HG03039 (cell line): ENCODE measurements at regions not wholly inside any gene's neighbourhood (a gene's known extent, or its start where the extent isn't known, plus 50 kb on each side); places are given as distances from the start of the nearest gene placed in this dataset.

Experiments used
- ATAC-seq: cut with Tn5 transposase; IDR thresholded peaks from one replicate; pipeline ENCODE4 v1.9.1; 2021; ENCODE audit warnings: mild to moderate bottlenecking, moderate library complexity; ENCODE audit not compliant: unreplicated experiment

DNA sequence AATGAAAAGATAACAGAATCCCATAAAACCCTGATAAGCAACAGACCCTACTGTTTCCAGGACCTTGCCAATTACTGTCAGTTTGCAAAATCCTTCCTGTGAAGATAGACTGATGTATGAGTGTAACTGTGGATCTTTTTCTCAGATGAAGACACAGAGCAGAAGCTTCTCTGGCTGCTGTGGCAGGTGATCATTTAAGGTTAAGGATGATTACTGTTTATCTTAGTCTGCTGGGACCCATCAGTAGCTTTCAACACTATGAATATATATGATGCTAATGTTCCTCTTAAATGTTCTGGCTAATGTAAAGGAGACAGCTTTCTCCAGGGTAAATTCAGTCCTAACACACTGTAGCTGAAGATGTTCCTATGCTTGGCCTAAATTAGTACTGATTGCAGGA, 56.0 kb upstream of the CTTNBP2 start:
- ATAC-seq = no peak

DNA sequence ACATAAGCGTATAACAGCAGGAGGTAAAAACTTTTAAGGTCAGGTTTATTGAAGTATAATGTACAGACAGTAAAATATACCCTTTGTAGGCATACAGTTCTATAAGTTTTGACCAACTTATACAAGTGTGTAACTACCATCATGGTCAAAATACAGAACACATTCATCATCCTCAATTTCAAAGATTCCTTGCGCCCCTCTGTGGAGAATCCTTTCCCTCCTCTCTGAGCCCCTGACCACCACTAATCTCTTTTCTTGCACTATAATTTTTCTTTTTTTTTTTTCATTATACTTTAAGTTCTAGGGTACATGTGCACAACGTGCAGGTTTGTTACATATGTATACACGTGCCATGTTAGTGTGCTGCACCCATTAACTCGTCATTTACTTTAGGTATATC, 58.1 kb upstream of the CTTNBP2 start:
- ATAC-seq = no peak

DNA sequence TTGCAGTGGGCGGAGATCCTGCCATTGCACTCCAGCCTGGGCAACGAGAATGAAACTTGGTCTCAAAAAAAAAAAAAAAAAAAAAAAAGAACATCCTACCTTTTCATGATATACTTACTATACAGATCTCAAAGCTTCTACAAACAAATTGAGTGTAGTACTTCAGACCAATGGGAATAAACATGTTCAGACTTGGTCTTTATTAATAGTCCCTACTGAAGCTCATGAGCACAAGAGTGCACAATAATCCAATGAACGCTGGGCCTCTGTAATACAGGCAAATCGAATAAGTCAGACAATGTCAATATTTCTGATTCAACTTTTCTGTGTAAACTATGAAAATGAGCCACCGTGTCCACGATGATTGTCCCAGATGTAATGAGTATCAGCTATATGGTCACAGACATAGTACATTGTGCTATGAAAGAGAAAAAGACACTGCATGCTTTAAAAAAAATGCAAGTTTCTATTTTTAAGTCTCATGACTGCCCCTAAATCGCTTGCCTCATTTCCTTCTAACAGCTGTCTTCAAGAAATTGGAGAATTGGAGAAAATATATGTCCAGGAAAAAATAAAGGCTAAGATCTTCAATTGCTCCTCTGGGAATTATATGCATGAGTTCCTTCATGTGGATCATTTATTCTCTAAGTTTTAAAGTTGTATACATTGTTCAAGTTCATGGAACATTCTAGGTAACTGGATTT, 64.0 kb upstream of the CTTNBP2 start:
- ATAC-seq = no peak

DNA sequence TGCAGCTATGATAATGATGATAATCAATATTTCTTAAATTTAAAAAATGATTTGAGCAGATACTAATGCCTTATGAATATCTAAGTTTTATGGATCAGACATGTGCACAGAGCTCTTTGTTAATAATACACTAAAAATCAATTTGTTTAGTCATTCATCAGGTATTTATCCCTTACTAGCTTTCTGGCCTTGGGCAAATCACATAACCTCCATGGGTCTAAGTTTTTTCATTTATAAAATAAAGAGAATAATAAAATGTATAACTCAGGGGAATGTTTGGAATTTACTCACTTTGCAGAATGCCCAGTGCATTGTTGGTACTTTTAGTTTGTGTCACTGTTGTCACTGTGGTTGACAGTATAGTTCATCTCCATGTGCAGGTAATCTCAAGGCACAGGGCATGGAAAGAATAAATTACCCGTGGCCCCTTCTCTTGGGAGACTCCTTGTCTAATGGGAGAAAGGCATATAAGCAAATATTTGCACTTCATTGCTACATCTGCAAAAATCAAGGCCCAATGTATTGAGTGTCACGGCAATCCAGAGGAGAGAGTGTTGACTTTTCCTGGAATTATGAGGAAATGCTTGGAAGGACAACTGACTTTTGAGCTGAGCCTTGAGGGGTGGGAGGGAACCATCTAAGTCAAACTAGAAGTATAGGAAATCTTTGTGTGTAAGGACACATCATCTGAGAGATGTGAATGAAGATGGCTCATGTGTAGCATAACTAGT, 64.7 kb upstream of the CTTNBP2 start:
- ATAC-seq = no peak

DNA sequence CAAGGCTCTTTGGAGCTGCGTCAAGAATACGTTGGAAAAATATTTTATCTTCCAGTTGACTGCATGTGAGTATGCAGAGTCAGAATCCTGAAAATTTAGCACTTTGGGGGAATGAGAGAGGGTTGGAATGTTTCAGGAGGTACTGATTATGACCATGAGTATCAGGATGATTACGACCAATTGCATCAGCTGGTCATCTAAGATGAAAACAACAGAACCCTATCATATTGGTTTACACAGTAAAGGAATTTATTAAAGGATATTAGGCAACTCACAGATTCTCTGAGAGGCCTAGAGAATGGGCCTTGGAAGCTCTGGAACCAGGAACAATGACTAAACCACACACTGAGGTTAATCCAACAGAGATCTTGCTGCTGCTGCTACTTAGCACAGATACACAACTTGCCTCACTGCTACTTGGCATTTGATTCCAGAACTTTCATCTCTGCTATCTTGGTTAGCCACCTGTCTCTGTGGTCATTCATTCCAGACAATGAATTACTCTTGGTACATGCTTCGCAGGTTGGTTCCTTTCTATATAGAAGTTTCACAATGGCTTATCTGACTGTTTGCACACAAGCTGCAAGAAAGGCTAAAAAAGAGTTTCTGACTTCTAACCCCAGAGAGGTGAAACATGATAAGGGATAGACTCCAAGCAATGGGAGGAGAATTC, 68.0 kb upstream of the CTTNBP2 start:
- no peak for ATAC-seq

DNA sequence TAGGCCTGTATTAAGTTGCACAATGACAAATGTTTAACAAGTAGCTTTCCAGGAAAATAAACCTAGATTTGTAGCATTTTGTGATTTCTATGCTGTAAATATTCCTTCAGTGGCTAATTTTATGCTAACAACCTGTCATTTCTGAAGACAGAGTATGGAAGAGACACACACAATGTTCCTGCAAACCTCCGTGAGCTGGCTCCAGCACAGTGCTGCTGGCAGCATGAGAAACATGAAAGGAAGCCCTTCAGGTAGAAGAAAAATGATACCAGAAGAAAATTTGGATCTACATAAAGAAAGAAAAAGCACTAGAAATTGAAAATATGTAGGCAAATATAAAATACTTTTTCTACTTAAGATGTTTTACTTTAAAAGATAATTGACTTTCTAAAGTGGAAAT, 69.5 kb upstream of the CTTNBP2 start:
- no peak for ATAC-seq

DNA sequence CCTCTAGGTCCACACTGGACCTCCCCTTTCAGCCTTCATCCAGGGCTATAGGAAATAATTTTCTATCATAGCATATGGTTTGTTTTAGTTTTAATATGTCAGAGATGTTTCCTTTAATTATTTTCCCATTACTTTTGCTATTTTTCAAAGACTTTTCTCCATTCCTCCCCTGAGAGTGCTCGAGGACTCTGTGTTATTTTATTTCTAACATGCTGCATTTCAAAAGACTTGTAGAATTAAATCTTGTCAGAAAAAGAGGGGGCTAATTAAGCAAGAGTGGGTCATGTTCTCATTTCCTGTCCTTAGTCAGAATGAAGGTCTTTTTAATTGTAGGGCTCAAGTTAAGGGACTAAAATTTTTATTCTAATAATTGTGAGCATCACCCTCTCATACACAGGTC, 71.6 kb upstream of the CTTNBP2 start:
- ATAC-seq = no peak

DNA sequence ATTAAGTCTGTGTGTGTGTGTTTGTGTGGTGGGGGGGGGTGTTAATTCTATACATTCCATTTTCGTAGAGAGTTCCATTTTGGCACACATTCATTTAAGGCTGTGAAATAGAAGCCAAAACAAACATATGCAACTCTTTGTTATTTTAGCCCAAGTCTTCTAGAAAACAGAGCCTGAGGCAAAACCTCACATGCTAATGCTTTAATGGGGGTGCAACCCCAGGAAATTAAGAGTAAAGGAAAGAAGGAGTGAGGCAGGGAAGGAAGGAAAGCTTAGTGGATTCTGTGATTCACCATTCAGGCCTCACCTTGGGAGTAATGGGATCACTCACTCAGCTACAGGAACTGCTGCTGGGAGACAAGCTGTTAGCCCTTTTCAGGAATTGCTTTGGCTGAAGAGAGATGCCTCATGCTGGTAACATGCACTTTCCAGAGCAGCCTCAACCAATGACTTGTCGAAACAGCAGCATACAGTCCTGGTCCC, 73.0 kb upstream of the CTTNBP2 start:
- ATAC-seq = no peak

DNA sequence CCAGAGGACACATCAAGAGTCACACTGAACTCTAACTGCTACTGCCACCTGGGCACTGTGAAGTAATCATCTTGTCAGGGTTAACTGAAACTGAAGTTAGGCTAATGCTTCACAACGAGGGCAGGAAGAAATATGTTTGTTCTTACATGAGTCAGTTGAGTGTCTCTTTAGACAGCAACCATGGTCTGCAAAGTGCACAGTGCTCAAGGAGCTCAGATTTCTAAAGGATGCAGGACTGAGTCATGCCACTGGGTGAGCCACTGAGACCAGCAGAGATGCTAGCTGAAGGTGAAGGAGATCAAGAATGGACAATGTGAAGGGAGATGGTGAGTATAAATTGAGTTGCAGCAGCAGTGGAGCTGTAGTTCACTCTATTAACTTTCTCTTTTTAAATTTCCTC, 76.0 kb upstream of the CTTNBP2 start:
- no peak for ATAC-seq

DNA sequence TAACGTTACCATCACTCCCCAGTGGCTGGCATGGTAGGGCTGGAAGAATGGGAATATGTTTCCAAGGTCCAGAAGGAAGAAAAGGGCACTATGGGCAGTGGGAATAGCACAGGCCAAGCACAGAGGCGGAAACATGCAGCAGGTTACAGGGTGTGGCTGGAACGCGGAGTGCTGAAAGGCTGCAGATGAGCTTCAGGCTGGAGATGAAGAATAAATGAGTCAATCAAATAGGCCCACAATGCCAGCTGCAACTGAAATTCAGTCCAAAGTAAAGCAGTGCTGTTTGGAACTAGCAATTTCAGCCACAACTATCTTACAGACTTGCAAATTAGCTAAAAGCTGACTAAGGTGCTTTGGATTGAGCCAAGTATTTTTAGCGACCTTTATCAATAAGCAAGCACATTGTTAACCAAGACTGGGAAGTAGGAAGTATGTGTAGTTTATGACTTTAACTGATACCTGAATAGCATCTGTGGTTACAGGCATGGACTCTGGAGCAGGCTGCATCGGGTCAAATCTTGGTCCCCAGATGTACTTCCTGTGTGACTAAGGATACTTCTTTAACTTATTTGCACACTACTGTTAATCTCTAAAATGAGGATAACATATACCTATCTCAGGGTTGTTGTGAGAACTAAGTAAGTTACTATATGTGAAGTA, 77.5 kb upstream of the CTTNBP2 start:
- no peak for ATAC-seq

DNA sequence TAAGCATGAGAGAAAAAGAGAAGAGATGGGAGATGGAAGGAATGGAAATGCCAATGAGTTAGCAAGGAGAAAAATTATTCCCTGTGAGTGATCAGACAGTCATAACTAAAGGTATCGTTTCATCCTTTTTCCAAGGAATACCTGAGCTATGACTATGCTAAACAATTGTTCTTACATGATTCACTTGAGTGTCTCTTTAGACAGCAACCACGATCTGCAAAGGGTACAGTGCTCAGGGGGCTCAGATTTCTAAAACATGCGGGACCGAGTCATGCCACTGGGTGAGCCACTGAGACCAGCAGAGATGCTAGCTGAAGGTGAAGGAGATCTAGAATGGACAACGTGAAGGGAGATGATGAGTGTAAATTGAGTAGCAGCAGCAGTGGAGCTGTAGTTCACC, 78.0 kb upstream of the CTTNBP2 start:
- no peak for ATAC-seq

DNA sequence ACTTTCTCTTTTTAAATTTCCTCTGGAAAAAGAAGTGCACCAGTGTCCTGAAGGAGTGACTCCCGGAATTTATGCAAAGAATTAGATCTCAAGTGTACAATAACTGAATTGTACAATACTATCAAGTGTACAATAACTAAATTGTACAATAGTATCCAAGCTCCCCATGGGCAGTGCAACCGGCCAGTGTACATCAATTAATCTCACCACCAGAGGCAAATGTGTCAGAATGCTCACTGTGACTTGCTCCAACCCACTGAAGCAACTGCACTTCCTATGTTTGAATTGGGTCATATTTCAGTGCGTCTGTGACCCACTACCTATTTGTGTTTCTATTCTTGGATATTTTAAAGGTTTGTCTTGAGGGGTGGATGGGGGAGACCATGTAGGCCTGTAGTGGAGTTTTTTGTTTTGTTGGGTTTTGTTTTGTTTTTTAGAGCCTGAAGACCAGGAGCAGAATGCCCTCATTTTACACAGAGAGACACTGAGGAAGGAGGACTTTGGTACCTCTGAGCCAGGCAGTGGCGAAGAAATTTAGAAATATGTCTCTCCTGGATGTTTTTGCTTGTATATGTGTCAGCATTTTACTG, 78.5 kb upstream of the CTTNBP2 start:
- ATAC-seq = no peak

DNA sequence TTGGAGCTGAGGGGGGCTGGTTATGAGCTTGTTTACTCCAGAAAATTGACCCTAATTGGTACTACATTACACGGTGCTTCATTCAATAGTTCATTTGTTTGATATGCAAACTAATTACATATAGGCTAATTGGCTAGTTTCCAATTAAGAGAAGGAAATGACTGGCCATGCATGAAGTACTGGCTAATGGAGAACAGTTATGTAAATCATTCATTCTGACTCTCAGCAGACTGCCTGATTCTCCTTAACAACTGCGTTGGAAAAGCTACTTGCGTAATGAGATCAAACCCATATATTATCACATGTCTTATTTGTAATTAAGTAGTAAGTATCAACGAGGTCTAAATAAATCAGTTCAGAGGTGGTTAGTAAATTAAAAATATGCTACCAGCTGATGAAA, 81.8 kb upstream of the CTTNBP2 start:
- no peak for ATAC-seq

DNA sequence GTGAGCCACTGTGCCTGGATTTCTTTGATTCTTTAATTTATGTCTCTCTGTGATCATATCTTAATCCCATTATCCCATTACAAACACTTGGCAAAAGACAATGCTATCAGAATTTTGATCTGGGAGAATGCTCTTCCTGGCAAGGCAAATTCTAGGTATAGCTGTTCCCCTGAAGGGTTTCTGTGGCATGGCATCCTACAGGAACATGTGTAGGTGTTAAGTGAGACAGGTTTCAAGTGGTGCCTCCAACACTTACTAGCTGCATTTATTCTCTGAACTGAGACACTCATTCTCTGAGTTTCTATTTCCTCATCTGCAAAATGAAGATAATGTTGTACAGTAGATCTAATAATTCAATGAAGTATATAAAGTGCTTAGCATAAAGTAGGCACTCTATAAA, 87.1 kb upstream of the CTTNBP2 start:
- no peak for ATAC-seq

DNA sequence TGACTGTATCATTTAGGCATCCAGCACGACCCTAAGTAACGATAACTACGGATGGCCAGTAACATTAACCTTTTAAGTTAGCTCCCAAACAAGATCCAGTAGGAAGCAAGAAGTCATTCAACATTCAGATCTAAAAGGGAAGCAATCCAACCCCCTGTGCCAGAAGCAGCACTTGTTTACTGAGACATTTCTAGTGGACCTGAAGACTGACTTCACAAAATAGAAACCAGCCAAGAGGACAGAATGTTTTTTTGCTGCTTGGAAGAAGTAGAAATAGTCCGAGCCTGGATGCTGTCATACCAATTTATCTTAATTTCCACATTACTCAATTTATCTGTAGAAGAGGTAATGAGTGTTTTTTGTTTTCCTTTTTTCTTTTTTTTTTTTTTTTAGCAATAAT, 88.0 kb upstream of the CTTNBP2 start:
- no peak for ATAC-seq

DNA sequence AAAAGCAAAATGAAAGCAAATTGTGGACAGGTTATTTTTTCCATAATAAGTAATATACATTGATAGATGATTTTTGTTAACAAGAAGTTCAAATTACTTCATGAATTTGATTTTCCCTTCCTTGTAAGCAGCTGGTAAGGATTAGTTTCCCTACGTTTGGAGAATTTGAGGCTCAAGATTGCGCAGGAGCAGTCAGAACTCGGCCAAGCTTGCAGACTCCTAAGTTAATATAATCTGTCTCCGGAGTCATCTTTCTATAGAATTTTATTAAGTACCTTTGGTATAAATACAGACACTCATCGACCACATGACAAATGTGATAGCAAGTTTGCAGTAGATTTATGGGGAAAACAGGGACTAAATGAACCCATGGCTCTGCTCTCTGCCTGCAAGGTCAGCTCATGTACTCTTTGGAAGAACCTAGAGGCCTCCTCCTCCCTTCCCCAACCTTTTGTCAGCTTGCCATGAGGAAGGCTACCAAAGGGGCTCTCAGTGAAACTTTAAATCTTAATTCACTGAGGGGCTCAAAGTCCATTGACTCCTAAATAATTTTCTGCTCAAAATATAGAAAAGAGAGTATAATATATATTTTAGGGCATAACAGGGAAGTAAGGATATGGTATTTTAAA, 89.2 kb upstream of the CTTNBP2 start:
- no peak for ATAC-seq

DNA sequence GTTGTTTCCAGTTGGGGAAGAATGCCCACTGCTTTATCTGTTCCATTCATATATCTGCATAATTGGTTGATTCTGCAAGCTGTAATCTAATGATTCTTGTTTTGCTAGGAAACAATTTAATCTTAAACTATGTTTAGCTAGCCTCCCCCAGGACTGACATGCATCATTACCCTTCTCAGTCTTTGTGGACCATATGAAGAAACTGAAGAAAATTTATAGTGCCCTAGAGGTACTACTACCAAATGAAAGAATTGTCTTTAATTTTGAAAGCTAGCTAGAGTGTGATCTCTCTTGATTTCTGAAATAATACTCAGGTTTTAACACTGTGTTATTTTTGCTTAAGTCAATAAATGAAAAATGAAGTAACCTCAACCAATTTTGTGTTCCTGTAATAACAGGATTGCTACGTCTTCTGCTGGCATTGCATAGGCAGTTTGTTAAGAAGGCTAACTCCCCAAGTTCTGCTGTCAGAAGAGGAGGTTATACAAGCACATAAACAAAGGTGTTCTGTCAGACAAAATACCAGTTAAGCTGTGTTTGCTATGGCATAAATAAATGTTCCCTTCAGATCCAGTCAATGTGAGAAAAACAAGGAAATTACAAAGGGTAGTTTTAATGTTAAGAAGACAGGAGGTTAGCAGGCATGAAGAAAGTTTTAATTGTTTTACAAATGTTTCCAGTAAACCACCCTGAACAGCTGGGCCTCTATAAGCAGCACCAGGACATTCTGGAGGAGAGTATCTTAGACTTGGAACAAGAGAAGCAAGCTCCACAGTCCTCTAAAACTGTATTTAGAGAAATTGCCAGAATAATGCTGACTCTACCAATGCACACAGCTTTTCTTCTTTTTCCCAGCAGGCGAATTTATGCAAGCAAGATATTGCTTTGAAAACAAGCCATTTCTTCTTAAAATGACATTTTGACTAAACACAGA, 90.3 kb upstream of the CTTNBP2 start:
- ATAC-seq = no peak

DNA sequence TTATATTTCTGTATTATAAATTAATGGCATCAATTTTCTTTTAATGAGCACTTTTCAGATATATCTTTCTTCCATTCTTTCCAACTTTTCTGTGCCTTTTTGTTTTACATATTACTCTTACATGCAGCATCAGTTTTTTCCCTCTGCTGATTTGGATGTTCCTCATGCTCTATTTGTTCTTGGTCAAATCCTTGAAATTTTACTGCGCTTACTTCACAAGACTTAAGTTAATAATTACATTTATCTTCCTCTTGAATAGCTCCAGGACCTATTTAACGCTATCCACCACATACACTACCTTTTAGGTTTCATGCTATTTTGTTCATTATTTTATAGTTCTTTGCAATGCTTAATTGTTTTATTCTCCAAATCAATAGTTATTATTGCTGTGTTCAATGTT, 97.6 kb upstream of the CTTNBP2 start:
- no peak for ATAC-seq

DNA sequence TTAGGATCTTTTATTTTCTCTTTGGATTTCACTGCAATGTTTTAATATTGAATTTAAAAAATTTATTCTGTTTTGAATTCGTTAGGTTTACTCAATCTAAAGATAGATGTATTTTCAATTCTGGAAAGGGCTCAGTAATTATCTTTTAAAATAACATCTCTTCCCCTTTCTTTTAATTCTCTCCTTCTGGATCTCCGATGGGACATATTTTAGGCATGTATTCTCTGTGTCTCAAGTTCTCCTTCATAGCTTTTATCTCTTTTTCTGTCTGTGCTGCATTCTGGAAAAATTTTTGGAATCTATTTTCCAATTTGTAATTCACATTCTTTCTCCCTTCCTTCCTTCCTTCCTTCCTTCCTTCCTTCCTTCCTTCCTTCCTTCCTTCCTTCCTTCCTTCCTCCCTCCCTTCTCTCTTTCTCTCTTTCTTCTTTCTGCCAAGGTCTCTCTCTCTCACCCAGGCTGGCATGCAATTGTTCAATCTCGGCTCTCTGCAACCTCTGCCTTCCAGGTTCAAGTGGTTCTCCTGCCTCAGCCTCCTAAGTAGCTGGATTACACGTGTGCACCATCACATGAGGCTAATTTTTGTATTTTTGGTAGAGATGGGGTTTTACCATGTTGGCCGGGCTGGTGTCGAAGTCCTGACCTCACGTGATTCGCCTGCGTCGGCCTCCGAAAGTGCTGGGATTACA, 98.5 kb upstream of the CTTNBP2 start:
- ATAC-seq = no peak
